ENCODE measurements at regions not wholly inside any gene's neighbourhood (a gene's known extent, or its start where the extent isn't known, plus 50 kb on each side); places are given as distances from the start of the nearest gene placed in this dataset.

DNA sequence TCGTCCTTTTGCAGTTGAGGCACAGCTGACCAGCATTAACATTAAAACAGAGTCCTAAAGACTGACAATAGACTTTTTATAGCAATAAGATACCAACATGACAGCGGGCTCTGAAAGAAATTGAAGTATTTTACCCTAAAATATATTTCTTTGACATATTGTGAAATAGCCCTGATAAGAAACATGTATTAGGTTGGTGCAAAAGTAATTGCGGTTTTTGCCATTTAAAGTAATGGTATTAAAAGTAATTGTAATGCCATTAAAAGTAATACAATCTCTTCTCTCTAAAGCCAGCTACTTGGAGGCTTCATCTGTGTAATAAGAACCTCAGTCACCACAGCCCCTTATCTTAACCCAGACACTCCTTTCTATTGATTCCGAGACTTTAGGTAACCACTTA lies 394.6 kb downstream of the PREX1 start:
- no peak for DNase-seq

DNA sequence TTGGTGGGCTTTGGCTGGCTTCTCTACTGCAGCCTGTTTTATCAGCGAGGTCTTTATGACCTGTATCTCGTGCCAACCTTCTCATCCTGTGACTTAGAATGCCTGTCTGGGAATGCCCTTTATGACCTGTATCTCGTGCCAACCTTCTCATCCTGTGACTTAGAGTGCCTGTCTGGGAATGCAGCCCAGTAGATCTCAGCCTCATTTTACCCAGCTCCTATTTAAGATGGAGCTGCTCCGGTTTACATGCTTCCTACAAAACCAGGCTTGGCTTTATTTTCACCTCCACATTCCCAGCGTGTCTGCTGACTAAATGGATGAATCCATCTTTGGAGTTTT lies 395.3 kb downstream of the PREX1 start:
- no peak for DNase-seq

DNA sequence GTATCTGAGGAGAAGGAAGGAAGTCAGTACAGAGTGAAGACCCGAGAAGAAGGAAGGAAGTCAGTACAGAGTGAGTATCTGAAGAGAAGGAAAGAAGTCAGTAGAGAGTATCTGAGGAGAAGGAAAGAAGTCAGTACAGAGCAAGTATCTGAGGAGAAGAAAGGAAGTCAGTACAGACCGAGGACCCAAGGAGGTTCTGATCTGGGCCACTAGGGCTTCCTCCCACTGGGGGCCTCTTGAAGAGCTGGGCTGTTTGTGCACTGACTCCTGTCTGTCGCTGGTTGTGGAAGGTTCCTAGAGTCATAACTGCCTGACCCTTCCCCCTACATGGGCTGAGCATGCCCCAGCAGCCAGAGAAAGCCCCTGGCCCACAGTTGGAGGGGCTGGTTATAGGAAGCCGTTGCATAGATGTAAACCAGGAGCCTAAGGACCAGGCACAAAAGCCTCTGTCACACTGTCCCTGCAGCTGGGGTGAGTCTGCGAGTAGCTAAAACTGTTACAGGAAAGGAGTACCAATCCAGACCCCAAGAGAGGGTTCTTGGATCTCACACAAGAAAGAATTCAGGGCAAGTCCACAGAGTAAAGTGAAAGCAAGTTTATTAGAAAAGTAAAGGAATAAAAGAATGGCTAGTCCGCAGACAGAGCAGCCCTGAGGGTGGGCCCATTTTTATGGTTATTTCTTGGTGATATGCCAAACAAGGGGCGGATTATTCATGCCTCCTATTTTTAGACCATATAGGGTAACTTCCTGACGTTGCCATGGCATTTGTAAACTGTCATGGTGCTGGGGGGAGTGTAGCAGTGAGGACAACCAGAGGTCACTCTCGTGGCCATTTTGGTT lies 395.9 kb downstream of the PREX1 start:
- DNase-seq, result no peak

DNA sequence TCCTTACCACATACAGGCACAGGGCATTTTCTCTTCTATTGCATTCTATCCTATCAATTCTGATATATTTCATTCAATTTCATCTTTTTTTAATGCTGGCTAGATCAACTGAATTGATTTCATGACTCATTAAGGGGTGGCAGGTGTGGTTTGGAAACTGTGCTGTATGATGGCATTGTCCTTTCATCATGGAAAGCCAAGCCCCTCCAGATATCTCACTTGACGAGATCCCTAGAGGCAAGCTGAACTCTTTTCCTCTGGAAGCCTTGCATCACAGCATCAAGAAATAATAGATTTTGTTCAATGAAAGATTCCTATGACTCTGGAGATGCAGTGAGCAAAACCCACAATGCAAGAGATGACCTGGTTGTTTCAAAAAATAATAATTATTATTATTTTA lies 401.2 kb downstream of the PREX1 start:
- no peak for DNase-seq

DNA sequence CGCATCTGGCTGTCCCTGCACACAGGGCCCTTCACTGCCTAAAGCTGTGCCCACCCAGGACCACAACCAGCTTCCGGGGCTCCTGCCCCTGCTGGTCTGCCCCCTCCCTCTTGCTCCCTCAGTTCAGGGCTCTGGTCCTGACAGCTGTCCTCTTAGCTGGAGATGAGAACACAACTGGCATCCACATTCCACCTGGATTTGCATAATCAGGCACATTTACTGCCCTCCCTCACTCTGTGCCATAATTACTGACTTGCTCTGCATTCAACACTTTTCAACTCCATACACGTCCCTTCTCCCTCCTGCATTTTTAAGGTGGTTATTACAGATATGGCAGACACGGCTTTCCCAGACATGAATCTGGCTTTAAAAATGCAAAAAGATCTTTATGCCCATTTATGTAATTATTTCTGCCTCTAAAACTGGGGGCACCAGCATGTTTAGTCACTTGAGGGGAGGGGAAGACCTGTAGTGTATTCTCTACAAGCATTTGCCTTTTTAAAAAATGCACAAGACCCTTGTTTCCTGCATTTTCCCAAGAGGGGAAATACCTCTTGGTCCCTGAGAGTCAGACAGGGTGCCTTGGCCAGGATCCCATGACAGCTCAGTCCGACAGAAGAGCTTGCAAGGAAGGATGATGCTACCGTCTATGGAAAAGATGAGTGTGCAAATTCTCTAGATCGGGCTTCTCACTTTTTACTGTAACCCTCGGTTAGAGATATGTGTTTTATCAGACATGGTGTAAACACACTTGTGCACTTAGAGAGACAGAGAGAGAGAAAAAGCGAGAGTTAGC lies 401.8 kb downstream of the PREX1 start:
- DNase-seq, result no peak

DNA sequence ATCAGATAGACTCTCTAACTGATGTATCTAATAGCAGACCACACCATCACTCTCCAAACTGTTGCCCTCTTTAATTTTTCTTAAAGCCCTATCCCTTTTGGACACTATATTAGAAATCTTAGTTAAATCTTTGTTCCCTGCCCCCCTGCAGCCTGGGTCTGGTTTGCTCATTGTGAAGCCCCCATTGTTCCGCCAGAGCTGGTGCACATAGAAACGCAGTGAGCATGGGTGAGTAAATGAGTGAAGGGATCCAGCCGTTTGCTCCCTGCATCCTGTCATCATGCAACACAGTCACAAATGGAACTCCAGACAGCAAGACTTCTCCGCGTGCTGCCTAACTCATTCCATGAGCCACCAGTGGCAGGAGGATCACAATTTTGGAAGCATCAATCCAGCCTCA lies 402.5 kb downstream of the PREX1 start:
- DNase-seq, result no peak

DNA sequence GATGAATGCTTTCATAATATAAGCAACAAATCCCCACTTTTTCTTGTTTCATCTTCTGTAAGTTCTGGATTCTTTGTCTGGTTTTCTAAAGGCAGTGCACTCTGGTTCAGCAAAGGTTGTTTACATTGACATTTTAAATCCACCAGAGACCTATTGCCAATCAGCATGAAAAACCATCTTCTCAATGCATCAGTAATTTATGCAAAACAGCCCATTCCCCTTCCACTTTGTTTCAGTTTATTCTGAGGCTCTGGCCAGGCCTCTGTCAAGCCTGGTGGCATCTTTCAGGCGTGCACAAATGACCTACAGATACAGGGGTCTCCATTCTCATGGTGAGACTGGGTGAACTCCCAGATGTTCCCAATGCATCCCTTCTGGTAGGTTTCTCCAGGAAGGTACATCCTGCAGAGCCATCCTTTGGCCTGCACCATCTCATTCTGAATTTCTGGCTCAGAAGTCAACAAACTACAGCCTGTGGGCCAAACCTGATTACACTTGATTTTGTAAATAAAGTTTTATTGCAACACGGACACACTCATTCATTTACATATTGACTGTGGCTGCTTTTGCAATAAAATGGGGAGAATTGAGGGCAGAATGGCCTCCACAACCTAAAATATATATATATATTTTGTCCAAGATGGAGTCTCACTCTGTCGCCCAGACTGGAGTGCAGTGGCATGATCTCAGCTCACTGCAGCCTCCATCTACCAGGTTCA lies 405.4 kb downstream of the PREX1 start:
- DNase-seq, result no peak

DNA sequence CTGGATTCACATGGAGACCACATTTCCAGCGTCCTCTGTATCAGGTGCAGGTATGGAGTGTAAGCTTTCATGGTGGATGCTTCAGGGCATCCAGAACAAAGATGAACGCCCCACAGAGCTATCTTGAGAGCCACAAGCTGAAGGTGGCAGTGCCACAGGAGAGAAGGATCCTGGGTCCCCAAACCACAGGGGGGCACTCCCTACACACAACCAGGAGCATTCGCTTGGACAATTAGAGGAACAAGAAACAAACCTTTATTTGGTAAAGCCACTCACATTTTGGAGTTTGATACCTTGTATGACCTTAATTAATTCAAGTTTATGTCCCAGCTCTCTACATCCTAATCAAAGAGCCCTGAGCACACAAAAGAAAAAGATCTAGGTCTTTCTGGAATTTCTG lies 406.3 kb downstream of the PREX1 start:
- DNase-seq, result no peak

DNA sequence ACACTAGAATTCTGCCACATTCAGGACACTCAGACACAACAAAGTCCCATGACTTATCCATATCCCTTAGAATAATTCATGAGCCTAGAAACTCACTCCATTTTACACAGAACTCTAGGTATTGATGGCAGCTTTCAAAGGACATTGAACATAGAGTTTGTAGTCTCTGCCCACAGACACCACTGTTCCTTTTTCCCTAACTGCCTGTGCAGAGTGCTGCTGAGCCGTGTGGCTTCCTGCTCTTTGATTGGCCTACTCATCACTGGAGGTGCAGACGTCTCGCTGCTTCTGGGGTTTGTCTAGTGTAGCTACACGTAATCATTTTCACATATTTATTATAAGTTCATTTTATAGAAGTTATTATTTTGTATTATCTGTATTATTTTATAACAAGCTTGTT lies 407.6 kb downstream of the PREX1 start:
- DNase-seq, result no peak

DNA sequence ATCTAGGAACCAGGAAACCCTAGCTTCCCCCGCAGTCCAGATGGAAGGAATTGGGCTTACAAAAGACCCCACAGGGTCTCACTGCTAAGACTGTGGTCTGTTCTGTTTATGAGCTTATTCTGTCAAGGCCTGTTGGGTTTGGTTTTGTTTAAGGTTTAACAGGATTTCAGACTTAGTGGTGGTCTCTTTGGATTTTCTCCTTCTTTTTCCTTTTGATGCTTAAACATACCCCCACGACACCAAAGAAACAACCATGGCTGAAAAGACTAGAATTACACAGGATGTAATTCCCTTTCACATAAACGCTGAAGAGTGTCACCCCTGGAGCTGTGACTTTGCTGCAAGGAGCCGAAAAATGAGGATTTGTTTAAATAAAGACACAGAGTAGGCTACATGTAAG lies 408.6 kb downstream of the PREX1 start:
- no peak for DNase-seq

DNA sequence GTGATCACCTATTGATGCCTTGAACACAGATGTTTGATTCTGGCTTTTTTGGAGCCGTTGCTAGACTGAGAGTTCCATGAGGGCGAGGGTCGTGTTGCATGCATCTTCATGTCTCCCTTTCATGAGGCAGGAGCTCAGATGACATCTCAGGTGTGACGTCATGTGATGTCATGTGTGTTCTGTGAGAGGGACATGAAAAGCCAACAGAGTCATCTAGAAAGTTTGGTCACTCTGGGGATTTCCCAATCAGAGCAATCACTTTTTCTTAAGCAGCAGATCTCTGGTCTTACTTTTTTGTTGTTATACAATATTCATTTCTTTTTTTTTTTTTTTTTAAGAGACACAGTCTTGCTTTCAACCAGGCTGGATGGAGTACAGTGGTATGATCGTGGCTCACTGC lies 411.8 kb downstream of the PREX1 start:
- DNase-seq, result peak; percentile 1

DNA sequence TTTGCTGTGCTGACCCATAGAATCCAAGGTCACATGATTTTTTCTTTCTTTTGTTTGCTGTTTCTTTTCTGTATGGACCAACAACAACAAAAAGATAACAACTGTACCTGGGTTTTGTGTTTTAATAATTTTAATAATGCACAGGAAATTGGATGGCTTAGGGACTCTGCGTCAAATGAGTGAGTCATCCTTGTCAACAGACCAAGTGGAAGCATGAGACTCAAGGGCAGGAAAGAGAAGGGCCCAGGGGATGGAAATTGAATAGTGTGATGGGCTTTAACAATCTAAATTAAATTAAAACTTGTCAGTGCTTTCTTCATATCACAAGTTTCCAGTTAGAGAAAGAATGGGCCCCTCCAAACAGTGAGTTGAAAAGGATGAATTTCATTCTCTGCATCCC lies 413.0 kb downstream of the PREX1 start:
- no peak for DNase-seq

DNA sequence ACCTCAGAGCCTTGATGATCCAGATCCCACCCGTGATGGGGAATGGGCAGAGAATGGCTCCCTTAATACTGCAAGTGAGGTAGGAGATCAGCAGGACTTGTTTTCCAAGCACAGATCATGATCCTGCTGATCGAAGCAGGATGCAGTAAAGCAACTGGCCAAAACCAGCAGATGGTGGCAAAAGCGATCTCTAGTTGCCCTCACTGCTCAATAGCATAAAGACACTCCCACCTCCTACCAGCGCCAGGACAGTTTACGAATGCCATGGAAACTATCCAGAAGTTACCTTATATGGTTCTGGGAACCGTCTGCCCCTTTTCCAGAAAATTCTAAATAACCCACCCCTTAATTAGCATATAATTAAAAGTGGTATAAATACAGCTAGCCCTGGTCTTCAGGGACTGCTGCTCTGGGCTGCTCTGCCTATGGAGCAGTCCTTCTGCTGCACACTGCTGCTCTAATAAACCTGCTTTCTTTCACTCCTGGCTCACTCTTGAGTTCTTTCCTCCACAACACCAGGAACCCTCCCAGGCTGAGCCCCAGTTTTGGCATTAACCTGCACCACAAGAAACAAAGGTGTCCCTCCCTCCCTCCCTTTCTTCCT lies 415.8 kb downstream of the PREX1 start:
- DNase-seq, result no peak

DNA sequence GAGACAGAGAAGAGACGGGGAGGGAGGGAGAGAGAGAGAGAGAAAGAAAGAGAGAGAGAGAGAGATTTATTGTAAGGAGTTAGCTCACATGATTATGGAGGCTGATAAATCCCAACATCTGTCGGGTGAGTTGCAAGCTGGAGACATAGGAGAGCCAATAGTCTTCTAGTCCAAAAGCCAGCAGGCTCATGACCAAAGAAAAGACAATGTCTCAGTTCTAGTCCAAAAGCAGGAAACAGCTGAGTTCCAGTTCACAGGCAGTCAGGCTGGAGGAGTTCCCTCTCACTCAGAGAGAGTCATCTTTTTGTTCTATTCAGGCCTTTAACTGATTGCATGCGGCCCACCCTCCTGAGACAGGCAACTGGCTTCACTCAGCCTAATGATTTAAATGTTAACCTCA lies 416.6 kb downstream of the PREX1 start:
- DNase-seq, result no peak

DNA sequence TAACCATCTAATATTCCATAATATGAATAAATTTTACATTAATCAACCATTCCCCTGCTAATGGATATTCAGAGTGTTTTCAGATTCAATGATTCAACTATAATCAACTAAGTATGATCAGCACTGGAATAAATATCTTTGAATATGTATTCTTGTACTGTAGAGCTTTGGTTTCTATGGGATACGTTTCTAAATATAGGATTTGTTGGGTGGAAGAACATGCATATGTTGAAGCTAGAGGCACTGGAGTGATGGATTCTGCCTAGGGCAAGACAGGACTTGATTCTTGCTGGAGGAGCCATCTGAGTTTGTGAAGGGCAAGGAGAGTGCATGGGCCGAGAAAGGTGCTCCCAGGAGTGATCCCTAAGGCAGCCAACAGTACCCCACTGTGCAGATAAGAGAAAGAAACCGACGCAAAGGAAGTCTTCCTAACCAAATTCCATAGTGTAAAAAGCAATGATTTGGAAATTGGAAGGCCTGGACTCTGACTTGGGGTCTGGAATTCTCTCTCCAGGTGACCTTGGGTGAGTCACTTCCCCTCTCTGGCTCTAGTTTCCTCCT lies 418.7 kb downstream of the PREX1 start:
- DNase-seq, result no peak

DNA sequence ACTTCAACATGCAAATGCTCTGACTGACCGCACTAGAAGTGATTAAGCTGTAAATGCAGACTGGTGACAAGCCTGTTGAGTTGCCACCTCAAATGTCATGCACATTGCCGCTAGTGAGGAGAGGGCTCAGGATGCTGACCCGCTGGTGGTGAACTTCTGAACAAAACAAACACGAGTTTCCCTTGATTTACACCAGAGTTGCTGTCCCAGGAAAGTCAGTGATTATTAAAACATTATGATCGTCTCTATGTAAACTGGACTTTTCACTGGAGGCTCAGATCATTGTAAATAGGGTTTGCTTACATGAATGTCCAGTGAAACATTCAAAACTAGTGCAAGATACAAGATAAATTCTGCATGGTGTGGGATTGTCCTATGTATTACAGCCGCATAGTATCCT lies 420.1 kb downstream of the PREX1 start:
- no peak for DNase-seq

DNA sequence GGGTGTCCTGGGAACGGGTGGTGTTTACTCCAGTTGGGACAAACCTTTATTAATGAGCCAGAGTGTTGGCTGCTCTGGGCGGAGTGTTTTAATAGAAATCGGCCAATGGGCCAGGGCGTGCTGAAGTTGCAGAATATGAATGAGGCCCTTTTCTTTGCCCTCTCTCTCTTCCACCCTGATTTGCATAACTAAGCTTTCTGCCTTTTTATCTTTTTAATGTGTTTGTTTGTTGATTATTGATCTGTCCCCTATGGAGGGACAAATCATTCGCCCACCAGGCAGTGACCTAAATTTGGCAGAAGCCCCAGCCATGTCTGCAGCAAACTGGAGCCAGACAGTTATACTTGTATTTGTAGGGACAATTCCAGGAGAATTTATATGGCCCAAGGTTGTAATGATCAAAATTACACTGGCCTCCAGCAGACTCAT lies 420.9 kb downstream of the PREX1 start:
- DNase-seq, result no peak

DNA sequence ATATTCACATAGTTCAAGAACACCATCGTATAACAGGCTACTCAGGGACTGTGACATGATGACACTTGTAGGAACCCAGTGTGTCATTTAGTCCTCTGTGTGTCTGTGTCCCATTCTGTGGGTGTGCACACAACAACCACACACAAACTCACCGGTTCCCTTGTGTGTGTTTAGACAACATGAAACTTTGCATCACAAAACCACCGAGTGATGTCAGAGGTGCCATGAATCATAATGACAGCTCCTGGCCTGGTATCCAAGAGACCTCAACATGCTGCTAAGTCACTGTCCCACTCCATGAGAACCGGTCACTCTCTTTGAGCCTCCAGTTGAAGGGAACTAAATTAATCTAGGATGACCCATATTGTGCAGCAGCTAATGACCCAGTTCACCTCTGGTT lies 421.3 kb downstream of the PREX1 start:
- peak; percentile 32 for DNase-seq

DNA sequence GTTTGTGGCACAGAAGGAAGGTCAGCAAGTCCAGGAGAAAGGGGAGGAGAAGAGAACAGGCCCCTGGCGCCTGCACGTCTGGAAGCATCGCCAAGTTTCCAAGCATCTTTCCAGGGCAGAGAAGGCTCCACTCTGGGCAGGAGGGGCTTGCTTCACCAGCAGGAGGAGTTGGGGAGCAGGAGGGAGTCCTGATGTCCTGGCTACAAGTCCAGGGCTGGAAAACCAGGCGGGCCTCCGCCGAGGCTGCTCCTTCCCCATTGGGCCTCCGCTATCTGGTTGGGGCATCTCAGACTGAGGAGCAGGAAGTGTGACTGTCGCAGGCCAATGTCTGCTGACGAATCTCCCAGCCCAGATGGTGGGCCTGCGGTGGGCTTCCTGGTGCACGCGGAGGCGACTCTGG lies 421.9 kb downstream of the PREX1 start:
- no peak for DNase-seq

DNA sequence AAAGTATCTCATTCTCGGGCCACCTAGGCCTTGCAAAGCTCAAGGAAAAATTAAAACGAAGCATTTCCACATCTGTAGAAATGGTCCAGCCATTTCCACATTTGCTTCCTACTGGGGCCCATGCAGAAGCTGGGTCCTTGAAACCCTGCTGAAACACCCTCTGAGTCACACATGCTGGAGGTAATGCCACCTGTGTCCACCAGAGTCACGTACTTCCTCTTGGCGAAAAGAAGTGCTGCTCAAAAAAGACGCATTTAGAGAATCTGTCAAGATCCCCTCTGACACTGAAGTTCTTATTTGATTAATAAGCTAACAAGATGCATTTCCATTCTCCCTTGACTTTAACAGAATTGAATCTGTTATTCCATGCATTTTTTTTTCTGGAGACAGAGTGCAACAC lies 423.2 kb downstream of the PREX1 start:
- DNase-seq, result no peak

DNA sequence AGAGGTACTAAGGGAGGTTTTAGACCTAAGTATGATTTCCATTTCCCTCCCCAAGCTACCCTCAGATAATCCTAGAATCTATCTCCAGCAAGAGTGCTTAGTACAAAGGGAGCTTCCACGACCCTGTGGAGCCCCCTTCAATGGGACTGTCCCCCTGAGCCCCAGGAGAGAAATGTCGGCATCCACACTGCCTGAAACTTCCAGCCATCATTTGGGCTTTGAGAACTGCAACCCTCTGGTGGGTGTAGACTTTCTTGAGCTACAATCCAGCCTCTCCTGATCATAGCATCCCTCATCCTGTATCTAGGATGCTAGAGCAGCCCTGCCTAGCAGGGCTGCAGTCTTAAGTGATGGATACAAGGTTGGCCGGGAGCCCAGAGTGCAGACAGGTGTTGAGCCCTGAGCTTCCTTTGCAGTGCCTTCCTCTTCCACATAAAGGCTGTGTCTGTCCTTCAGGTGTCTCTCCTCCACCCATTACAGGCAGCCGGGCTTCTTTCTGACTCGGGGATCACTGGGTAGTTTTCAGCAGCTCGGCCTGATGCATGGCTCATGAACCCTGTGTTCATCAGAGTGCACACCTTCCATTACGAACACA lies 424.5 kb downstream of the PREX1 start:
- no peak for DNase-seq

DNA sequence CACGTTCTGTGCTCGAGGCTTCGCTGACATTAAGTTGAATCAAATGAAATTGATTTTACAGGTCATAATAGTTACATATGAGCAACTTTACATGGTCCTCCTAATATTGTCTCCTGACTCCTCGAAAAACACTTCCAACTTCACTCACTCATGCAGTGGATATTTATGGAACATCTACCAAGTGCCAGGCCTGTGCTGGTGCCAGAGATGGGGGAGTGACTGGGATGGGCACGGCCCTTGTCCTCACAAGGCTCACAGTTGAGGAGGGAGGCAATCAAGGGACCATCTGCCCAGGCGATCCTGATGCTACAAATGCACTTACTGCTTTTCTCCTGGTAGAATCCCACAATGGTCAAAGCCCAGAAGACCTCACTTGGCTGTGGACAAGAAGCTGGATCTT lies 426.4 kb downstream of the PREX1 start:
- DNase-seq, result no peak

DNA sequence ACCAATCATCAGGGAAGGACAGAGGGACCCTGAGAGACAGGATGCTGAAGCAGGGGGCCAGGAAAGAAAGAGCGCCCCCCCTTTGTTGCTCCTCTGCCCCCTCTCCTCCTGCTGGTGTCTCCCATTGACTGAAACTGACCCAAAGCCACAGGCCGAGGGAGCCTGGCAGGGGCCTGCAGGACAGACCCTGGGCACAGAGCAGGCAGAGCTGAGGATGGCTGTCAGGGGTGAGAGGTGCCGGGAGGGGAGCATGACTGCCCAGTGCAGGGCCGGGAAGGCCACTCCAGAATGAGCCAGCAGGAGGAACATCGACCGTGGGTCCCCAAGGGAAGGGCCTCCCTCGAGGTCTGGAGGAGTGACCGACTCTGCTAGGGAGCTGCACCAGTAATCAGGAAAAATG lies 427.8 kb downstream of the PREX1 start:
- DNase-seq, result no peak
